ENCODE measurements at regions not wholly inside any gene's neighbourhood (a gene's known extent, or its start where the extent isn't known, plus 50 kb on each side); places are given as distances from the start of the nearest gene placed in this dataset.
"Not testable (repeated sequence)": the region's sequence is repeated elsewhere in the genome, so short reads cannot be mapped to it uniquely, and the experiment has no call there.

DNA sequence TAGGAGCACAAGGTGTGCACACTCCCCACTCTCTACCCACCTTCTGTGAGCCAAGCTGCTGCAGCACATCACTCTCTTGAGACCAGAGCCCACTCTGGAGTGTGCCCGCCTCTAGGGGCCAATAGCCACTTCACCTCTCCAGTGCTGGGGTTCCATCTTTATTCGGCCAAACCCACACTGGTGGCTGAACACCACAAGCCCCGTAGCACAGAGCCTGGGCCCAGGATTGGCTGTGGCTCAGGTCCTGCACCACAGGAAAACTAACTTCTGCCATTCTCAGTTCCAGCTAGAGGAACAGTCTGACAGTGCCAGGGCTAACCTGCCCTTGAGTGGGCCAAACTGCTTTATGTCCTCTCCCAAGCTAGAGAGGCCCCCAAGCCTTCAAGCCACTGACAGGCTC is 111.0 kb upstream of the TOX3 start:
- DNase-seq (ENCODE audit: low spot score in 2 of 2) (no peak), FAIRE-seq (no peak)

DNA sequence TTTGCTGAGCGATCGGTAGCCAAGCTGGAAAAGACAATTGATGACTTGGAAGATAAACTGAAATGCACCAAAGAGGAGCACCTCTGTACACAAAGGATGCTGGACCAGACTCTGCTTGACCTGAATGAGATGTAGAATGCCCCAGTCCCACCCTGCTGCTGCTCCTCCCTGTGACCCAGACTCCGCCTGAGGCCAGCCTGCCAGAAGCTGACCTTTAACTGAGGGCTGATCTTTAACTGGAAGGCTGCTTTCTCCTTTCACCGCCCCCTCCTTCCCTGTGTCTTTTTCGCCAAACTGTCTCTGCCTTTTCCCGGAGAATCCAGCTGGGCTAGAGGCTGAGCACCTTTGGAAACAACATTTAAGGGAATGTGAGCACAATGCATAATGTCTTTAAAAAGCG is 109.0 kb upstream of the TOX3 start:
- FAIRE-seq; DNase-seq (ENCODE audit: low spot score in 2 of 2): not testable (repeated sequence)

DNA sequence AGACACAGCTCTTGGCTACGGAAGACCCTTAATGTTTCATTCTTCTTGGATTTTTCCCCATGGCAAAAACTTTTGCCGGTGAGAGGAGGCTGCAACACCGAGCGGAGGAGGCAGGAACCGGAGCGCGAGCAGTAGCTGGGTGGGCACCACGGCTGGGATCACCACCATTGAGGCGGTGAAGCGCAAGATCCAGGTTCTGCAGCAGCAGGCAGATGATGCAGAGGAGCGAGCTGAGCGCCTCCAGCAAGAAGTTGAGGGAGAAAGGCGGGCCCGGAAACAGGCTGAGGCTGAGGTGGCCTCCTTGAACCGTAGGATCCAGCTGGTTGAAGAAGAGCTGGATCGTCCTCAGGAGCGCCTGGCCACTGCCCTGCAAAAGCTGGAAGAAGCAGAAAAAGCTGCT is 108.2 kb upstream of the TOX3 start:
- FAIRE-seq; DNase-seq (ENCODE audit: low spot score in 2 of 2): not testable (repeated sequence)

DNA sequence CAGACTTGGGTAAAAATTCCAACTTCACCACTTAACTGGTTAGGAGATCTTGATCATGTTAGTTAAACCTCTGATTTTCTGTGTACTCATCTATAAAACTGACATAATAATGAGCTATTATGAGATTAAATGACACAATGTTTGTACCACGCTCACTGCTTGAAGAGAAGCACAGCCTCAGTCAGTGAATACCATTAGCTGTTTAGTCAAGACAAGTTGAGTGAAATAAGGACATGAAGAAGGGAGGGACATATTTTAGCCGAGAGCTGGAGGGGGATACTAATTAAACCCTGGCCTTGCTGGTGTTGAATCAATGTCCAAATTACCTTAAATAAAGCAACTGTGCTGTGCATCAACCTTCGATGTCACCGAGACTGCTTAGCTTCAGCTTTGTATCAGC is 105.1 kb upstream of the TOX3 start:
- no peak for FAIRE-seq
- DNase-seq (ENCODE audit: low spot score in 2 of 2) = no peak

DNA sequence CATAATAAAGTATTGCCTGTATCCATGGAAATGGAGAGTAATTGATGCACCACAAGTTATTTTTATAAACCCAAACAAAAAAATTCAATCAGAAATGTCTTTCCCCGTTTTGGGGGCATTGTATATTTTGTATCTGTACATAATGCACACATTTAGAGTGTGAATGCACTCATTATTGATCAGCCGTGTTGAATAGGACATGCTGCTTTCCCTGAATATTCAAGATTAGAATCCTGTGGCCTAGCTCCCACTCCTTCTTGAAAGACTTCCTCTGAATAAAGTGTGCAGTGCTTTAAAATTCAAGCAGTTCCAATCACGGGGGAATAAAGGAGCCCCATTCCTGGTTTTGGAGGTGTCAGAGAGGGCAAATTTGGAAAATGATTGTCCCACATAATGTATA is 103.8 kb upstream of the TOX3 start:
- FAIRE-seq (no peak), DNase-seq (ENCODE audit: low spot score in 2 of 2) (peak in 1 of 2 donors; percentile 12)

DNA sequence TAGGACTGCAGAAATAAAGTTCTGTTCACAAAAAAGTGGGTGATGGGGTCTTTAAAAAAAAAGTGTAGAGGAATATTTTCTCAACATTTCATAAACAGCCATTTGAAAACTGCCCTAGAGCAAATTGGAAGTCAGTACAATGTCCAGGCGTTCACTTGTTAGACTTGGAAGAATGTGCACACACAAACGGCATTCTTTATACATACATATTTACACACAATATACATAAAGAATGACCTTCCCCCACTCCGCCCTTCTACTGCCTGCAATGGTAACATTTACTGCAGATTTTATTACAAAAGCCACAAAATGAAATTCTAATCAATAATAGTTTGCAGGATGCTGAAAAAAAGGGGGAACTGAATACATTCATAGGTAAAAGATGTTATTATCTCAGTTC is 103.4 kb upstream of the TOX3 start:
- DNase-seq (ENCODE audit: low spot score in 2 of 2) (no peak), FAIRE-seq (no peak)

DNA sequence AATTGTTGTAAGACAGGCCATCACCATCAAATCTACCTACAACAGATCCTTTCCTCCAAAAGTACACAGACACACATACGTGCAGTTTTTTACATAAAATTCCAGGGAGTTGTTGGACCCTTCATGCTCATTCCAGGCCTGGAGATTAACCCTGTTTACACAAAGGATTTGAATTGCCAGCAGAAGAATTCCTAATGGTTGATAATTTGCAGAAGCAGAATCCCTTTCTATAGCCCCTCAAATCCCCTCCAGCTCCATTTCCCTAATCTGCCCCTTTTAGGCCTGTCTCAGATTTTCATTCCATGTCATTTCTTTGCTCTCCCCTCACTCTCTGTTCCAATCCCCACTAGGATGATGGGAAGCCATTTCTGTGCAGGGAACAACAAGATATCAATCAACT is 102.9 kb upstream of the TOX3 start:
- no peak for FAIRE-seq
- no peak for DNase-seq (ENCODE audit: low spot score in 2 of 2)

DNA sequence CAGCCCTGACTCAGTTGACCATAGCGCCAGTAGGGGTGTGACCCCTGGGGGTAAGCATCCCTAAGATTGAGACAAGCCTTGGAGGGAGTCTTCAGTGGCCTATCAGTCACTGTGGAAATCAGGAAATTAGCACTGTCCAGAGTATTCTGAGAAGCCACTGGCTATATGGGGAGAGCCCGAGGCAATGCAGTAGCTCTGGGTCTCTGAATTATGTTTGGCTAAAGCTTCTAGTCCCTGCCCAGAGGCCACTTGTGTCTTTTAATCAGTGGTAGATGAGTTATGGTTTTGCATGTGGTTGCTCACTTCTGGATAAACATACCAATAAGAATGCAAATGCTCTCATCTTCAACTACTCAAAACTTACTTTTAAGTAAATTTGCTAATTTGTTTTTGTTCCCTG is 100.6 kb upstream of the TOX3 start:
- FAIRE-seq (no peak), DNase-seq (ENCODE audit: low spot score in 2 of 2) (no peak)

DNA sequence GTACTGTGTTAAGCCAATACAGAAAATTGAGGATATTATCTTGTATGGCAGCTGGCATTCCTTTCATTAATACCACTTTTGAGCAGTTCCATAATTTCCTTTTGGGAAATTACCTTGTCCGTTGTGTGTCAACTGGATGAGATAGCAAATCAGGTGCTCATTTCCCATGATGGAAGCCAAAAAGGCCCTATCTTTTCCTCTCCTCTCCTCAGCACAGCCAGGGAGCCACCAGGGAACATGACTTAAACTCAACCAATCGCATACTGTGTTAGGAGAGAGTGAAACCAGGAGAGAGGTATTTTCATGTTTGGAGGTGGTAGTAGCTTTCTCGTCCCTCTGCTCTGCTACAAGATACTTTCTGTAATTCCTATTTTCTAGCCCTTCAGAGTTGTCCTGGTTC is 96.1 kb upstream of the TOX3 start:
- DNase-seq (ENCODE audit: low spot score in 2 of 2) = no peak
- FAIRE-seq = no peak

DNA sequence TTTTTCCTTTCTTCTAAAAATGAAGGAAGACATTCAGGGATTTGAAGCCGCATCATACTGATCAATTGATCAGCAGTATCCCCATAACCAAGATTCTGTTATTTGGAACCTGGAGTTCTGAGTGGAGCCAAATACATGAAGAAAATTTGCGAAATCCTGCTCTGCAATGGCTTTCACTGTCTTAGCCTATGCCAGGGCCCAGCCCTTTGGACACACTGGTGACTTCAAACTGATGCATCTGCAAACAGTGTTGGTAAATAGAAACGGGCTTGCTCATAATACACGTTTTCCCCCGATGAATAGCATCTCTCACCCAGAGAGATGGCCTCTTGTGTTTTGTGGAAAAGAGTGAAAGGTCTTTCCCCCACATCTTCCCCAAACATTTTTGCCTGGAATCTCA is 87.6 kb upstream of the TOX3 start:
- no peak for FAIRE-seq
- no peak for DNase-seq (ENCODE audit: low spot score in 2 of 2)

DNA sequence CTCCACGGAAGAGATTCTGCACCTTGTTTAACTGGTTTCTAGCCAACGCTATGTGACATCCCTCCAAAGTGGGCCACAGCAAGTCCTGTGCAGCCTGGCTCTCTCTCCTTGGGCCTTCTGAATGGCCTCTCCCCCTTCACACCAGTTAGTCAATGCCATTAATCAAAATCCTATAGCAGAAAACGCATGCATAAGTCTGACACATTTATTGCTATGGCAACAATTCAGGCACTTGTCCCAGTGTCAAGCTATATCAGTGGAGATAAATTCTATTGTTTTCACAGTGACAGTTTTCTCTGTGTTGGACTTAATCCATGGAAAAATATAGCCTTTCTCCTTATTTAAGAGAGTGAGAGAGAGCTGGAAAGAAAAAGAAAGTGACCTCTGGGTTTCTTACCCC is 87.2 kb upstream of the TOX3 start:
- DNase-seq (ENCODE audit: low spot score in 2 of 2) (no peak), FAIRE-seq (no peak)

DNA sequence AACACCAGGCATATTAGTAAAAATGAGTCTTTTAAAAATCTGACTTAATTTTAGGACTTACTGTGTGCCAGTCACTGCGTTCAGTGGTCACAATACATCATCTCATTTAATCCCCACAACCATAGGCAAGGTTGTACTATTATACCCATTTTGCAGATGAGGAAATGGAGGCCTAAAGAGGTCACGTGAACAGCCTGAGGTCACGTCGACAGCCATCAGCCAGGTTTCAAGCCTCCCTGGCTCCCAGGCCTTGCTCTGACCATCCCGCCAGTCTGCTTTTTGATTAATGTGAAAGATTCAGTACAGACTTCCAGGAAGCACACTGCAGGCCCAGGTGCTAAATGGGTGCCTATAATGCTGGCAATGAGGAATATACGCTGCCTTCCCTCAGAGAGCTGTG is 86.3 kb upstream of the TOX3 start:
- FAIRE-seq (no peak), DNase-seq (ENCODE audit: low spot score in 2 of 2) (no peak)

DNA sequence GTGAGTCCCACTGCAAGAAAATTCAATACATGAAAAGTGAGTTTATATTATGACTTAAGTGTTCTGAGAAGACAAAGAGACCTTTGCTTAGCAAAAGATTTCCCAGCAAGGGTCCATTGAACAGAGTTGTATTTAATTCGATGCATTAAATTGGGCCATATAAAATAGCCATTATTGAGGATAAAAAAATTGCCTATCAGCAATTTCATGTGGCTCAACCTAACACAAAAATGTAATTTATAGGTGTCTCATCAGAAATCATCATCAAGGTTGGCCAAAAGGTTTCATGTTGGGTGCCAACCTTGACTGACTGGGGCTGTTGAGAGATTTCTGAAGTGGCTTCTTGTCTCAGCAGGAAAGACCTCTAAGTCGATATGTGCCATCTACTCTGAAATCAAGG is 84.8 kb upstream of the TOX3 start:
- no peak for DNase-seq (ENCODE audit: low spot score in 2 of 2)
- FAIRE-seq = no peak

DNA sequence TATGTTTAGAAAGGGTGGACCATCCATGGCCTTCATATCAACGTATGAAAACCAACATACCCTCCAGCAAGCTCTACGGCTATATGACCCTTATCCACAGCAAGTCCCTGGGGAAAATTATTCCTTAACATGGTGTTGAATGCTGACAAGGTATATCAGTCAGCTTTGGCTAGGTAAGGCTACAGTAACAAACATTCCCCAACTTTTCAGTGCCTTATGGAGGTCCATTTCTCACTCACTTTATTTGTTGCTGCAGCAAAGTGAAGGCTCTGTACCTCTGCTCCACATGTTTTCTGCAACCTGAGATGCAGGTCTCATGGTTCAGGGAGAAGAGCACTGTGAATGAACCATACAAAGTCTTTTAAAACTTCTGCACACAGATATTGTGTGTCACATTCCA is 83.8 kb upstream of the TOX3 start:
- DNase-seq (ENCODE audit: low spot score in 2 of 2) (no peak), FAIRE-seq (no peak)

DNA sequence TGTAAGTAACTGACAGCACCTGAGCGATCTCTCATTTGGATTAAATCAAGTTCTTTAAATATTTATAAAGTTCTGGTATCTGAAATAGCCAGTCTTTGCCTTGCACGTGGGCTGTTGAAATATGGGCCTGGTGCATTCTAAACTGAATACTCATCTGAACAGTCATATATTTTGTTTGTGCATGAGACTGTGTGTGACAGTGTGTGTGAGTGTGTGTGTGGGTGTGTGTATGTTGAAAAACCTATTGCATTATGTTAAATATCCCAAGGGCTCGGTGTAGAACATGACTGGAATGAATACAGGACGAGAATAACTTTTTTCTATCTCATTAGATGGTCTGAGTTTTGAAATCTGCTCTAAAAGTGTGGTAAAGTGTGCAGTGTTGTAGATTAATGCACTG is 82.4 kb upstream of the TOX3 start:
- no peak for FAIRE-seq

DNA sequence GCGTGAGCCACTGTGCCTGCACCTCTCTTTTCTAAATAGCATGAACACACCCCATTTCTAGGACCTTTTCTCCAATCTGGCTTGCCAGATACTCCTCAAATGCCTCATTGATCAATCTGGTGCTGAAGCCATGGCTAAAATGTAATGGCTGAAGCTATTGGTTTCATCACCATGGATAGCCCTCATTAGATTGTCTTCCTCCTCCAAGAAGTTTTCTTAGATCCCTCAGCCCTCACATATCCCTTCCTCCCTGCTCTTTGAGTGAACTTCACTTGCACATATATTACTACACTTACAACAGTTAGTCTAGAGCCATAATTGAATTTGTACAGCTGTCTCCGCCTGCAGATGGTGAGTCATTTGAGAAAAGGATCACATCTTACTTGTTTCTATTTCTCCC is 77.9 kb upstream of the TOX3 start:
- FAIRE-seq (no peak), DNase-seq (ENCODE audit: low spot score in 2 of 2) (no peak)

More for the DNA sequence above, 82.4 kb upstream of the TOX3 start:
- DNase-seq (ENCODE audit: low spot score in 2 of 2) = no peak

DNA sequence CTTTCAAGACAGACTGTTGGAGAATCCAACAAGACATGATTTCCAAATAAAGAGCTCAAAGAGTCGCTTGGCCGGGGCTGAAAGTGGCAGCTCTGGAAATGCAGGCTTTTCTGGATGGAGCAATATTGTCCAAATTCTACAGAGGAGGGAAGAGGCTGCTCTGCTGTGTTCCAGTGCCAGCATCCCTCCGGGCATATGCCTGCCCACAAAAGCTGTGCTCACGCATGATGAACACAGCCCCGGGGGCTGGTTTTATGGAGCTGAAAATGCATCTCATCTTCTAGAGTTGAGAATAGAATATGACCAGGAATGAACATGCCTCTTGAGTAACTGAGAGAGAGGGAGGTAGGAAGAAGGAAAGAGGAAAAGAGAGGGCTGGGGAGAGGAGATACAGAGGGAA is 74.7 kb upstream of the TOX3 start:
- FAIRE-seq (no peak), DNase-seq (ENCODE audit: low spot score in 2 of 2) (no peak)

DNA sequence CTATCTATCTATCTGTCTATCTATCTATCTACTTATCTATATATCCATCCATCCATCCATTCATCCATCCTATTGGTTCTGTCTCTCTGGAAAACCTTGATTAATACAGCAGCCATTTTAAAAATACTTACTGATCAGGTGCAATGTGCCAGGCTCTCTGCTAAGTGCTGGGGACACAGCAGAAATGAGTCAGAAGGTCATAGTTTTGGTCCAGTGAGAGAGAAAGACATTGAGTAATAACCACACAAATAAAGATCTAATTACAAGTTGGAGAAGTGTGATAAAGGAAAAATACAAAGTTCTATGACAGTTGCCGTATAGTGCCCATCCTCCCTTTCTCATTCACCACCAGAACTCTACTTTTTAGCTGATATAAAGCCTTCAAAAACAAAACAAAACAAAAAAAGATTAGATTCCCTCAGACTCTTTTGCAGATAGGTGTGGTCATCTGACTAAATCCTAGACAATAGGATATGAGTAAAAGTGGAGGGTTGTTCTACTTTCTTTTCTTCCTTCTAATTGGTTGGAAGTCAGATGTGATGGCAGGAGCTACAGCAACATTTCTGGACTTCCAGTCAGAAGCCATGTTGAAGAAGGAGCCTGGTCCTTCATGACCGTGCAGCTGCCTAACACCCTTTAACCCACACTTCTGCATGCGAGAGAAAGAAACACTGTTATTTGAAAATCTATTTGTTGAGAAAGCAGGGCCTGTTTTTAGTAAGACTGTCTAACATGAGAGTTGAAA is 72.0 kb upstream of the TOX3 start:
- no peak for DNase-seq (ENCODE audit: low spot score in 2 of 2)
- no peak for FAIRE-seq

DNA sequence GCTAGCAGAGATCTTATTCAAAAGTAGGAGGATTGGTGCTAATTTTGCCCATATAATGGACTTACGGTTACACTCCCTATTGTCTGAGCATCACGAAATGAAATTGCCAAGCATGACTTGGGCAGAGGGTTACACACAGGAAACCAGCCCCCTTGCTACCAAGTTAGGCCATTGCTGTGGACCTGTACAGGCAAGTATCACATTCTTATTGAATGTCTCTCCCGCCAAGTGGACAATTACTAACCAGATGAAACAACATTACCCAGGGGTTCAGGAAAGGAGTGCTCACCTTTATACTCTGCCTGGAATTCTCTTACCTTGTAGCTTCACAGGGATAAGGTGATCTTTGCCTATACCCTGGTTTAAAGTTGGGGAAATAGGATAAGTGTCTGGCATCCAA is 70.6 kb upstream of the TOX3 start:
- FAIRE-seq = no peak
- DNase-seq (ENCODE audit: low spot score in 2 of 2) = no peak

DNA sequence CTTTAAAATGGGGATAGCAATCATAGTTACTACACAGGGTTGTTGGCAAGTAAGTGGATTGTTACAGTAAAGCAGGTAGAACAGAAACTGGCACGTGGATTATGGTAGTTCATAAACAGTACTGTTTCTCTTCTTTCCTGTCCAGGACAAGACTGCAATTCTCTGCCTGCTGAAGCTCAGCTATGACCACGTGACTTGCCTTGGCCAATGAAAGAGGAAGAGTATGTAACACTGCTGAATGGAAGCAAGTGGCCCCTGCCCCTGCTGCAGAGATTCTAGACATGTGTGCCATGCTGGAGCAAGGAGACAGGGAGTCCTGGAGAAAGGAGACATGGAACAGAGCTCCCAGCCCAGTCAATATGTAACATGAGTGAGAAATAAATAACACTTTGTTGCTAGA is 66.6 kb upstream of the TOX3 start:
- FAIRE-seq = no peak
- no peak for DNase-seq (ENCODE audit: low spot score in 2 of 2)

DNA sequence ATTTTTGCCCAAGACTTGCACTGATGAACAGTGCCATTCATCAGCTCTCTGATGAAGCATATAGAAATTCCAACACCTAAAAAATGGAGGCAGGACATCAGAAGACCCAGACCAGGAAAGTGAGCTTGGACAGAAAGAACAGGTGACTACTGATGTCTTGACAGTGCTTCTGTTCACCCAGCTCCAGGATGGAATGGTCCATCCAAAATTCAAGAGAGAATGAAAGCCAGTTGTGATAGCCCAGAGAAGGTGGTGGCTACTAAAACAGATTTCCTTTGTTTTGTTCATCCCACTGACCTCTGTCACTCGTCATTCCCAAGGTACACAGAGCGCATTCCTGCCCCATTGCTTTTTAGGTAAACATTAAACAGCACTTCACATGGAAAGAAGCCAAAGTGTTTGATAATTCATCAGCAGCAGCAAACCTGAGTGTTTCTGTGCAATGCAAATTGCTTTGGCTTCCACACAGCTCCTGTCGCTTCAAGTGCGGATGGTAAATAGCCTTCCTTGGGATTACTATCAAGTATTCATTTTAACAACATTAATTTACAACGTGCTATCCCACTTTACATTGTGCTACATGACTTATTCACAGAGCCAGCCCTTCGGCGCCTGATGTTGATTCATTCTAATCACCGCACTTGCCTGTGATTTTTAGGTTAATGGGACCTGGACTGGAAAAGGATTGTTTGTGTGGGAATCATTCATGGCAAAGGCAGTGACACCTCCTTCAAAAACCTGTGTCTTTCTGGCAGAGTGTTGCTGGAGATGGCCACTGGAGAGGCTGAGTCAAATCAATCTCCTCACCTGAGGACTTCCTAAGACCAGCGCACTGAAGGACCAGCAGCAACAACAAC is 65.1 kb upstream of the TOX3 start:
- FAIRE-seq (no peak), DNase-seq (ENCODE audit: low spot score in 2 of 2) (no peak)

DNA sequence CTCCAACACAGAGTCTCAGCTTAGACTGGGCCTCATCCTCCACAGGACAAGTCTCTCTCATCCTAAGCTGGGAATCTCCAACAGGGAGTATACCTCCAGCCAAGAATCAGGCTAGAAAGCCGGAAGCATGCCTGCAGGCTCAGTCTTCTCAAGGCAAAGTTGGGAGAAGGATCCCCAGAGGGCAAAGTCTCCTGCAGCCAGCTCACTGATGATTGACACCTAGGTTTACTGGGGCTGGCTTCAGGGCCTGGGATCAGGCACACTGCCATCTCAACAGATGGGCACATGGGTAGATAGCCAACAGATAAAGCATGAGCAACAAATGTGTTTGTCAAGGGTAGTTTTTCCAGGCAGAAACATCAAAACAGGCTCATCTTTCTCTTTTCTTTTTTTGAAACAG is 56.1 kb upstream of the TOX3 start:
- no peak for FAIRE-seq
- DNase-seq (ENCODE audit: low spot score in 2 of 2) = no peak
